GM21717 (cell line): ENCODE measurements at regions not wholly inside any gene's neighbourhood (a gene's known extent, or its start where the extent isn't known, plus 50 kb on each side); places are given as distances from the start of the nearest gene placed in this dataset.

ENCODE experiments used
- ATAC-seq: cut with Tn5 transposase; IDR thresholded peaks from one replicate; pipeline ENCODE4 v1.9.1; 2021; ENCODE audit warnings: mild to moderate bottlenecking, moderate library complexity; ENCODE audit not compliant: unreplicated experiment

DNA sequence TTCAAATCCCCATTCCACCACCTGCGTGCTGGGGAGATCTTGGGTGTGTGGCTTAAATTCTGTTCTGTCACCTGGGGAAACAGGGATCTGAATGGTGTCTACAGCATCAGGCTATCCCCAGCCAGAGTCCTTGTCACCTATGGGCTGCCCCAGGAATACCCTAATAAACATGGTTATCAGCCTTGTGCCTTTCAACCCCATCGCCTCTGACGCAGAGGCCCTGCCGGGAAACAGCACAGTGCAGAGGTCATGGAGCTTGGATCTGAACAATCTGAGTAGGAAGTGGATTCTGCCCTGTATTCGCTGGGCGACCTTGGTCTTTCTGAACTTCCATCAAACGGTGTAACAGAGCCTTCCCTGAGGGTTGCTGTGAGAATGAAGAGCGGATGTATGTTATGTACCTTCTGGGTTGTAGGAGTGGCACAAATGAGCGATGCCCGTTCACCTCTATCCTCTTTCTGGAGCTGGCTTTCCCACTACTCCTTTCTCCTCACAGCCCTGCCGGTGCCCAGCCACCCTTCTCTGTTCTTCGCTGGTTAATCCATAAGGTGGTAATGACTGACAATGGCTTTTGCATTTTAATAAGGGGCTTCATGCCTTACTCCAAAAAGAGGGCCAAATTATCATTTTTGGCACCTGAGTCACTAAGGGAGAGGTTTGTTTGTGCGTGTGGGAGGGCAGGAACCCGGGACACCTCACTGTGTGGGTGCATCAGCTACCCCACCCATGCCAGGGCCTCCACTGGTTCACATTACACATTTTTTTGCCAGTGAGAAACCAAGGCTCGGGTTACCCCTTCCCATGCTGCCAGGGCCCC lies 256.5 kb downstream of the MYCN start:
- no peak for ATAC-seq

DNA sequence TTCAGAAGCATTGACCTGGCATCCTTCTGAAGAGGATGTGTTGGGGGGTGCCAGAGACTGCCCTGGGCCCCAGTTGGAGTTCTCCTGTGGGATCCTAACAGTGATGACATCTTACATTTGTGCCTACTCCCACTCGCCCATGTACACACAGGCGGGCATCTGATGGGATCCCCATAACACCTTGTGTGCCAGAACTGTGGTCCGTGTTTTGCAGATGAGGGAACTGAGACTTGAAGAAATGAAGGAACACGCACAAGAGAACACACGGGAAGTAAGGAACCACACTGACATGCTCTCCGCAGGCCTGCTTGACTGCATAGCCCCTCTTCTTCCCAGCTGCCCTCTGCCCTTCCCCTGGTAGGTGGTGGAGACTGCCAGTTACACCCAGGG lies 255.3 kb downstream of the MYCN start:
- no peak for ATAC-seq

DNA sequence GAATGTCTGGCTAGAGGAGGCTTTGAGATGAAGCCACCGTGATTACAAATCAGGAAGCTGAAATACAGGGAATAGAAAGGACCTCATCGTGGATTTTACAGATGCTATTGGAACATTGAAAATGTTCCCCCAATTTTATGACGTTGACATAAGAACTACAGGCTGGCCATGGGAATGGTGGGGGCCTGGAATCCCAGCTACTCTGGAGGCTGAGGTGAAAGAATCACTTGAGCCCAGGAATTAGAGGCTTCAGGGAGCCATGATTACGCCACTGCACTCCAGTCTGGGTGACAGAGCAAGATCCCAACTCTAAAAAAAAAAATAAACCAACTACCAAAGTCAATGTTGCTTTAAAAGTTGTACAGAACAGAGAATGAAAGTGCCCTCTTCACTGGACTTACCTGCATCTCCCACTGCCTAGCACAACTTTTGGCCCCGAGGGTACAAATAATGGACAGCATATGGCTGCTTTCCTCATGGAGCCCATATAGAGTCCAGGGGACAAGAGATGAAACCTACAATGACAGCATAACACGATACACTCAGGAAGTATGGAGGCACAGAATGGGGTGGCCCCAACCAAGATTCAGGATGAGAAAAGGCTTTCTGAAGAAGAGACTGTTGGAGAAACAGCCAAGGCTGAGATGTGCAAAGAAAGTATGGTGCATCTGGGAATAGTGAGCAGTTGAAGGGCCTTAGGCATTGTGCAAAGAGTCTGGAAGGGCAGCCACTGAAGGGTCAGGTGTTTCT lies 254.8 kb downstream of the MYCN start:
- ATAC-seq: no peak

DNA sequence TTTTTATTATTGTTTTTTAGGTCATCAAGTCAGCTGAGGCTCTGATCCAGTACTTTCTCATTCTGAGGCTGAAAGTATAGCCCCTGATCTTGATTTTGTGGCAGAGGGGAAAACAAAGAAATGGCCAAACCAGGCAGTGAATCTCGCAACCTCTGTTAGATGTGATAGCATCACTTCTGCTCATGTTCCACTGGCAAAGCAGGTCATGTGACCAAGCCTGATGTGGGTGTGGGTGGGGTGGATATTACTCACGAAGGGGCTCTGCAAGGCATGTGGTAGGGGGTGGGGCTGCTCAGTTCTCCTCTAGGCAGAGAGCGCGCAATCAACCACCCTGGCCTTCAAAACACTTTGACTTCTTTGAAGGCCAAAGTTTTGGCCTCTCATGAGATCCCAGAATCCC lies 254.2 kb downstream of the MYCN start:
- ATAC-seq: no peak

DNA sequence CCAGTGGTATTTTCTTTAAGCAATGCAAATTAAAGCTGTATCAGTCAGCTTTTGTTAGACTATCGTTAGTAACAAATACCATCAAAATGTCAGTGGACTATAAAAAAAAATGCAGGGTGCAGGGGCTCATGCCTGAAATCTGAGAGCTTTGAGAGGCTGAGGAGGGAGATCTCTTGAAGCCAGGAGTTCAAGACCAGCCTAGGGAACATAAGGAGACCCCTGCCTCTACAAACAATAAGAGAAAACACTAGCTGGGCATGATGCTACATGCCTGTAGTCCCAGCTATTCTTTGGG lies 253.7 kb downstream of the MYCN start:
- no peak for ATAC-seq

GRCh38 chr2:16192416-16193216 lies 252.3 kb downstream of the MYCN start:
- no peak for ATAC-seq

GRCh38 chr2:16191431-16192200 lies 251.3 kb downstream of the MYCN start:
- ATAC-seq: no peak

- ATAC-seq: no peak
Measured at GRCh38 chr2:16190446-16191270, 250.3 kb downstream of the MYCN start.

DNA sequence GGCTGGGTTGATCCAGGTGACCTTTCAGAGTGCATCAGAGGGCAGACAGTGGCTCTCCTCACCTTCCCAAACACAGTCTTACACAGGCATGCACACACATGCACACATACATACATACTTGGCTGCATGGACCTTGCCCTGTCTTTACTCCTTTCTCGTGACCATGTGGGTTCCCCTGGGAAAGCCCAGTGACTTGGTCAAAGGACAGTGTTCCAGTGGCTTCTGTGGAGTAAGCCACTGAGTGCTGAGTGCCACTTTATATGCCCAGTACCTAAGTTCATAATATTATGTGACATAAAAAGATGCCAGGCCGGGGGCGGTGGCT lies 249.4 kb downstream of the MYCN start:
- no peak for ATAC-seq

DNA sequence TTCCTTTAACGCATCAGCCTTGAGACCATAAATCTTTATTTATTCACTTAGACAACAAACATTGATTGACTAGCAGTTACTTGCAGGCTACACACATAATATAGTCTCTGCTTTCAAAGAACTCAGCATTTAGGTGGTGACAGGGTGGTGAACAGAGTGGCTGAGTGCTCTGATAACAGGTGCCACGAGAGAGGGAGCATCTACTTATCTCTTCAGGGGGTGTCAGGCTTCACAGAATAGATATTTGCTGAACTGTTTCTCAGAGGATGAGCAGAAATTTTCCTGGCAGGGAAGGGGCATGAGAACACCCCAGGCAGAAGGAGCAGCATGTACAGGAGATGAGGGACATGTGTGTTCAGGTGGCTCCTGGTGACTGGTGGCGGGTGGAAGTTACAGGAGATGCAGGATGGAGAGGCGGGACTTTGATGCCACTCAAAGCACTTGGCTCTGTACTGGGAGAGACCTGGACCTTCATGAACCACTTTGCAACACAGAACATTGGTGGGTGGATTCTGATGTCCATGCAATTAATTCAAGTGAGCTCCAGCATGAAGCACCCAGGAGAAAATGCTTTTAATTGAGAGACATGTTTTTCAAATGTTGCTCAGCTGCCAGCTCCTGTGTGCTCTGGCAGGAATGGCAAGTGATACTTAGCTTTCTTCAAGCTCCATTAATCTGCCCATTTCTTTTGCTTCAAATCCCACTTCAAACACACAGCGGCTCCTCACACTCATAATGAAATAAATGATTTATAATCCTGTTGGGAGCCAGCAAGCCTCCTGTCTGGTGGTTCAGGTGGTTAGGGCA lies 248.9 kb downstream of the MYCN start:
- ATAC-seq: no peak

- no peak for ATAC-seq
Measured at GRCh38 chr2:16188261-16188890, 248.0 kb downstream of the MYCN start.

DNA sequence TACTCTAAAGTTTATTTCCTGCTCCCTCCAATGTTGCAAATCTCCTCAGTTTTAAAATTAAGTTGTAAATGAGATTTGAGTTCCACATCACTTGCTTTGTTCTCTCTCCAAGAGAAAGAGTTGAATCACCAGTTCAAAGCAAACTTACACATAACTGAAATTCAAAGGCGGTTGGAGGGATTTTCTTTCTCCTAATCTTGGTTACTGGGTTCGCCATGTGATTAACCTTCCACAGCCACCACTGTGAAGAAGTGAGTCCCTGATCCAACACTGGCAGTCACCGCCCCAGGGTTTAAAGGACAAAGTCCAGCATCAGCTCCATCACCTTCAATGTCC lies 247.1 kb downstream of the MYCN start:
- ATAC-seq: no peak

DNA sequence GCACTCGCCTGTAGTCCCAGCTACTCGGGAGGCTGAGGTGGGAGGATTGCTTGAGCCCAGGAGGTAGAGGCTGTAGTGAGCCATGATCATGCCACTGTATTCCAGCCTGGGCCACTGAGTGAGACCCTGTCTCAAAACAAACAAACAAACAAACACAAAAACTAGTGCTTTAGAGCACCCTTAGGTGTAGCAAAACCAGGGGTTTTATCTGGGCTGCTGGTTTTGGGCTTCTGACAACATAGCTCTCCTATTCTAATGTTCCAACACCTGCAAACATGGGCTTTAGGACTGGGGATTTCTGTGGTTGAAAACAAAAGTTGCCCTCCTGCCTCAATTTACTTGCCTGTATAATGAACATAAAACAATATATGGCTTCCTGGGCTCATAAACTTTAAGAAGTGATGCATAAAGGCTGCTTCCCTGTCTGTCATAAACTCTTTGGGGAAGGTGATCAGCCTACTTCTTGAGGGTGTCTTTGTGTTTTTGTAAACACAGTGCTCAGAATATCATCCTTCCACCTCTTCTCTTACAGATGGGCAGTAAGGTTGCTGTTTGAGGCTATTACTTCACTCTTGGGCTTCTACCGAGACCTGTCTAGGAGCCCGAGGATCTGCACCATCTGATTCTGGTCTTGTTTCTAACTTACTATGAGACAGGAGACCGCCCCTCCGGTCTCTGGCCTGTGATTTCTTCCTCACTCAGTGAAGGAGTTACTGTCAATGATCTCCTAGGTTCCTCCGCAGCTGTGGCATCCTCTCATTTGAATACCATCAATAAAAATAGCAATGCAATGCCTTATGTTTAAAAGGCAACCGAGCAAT lies 246.5 kb downstream of the MYCN start:
- no peak for ATAC-seq

GRCh38 chr2:16185801-16186272 lies 245.5 kb downstream of the MYCN start:
- no peak for ATAC-seq

- ATAC-seq: no peak
Measured at GRCh38 chr2:16184945-16185660, 244.8 kb downstream of the MYCN start.

DNA sequence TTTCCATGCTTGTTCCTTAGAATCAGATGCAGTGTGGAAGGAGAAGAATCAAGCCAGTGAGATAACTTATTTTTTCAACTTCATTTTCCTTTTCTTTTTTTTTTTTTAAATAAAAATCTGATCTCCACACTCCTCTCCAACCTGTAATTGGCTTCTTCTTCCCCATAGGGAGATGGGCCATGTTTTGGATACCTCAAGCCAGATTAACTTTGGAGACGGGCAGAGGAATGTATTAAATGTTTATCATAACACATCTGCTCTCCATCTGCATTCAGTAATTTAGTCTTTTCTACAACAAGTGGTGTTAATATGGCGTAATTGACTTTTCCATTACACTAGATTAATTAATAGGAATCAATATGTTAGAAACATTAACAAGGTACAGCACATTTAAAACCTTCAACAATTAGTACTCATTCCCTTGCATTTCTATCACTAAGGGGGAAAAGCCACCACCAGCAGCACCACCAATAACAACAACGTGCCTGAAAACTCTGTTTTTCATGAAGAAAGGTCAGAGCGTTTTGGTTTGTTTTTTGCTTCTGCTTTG lies 244.1 kb downstream of the MYCN start:
- ATAC-seq: no peak

DNA sequence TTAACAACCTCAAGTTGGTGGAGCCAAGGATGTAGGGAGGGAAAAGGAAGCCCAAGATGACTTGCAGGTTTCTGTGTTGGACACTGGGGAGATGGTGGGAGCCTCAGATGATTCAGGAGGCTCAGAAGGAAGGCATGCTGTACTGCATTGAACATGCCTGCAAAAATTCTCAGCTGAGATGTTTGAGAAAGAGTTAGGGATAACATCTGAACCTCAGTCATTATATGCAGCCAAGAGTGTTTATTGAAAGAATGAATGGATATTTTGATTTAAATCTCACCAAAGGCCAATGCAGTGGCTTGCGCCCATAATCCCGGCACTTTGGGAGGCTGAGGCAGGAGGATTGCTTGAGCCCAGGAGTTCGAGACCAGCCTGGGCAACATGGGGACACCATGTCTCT lies 243.0 kb downstream of the MYCN start:
- ATAC-seq: no peak
